ENCODE measurements at regions not wholly inside any gene's neighbourhood (a gene's known extent, or its start where the extent isn't known, plus 50 kb on each side); places are given as distances from the start of the nearest gene placed in this dataset.
A peak's percentile ranks its signal among the peaks of the same experiment; 100 is the strongest.

DNA sequence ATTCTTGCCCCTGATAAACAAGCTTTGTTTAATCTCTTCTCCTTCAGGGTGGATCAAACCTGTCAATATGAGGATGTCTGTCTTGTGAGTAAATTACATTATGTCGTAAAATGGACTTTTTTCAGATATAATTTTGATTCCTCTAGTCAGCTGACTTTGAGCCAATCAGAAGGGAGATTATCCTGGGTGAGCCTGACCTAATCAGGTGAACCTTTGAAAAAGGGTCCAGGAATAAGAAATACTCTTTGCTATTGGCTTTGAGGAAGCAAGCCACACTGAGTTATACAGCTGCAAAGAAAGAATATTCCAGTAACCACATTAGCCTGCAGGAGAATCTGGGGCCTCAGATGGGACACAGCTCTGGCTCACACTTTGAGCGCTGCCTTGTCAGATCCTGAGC, 304.3 kb upstream of the ARRDC3 start:
- no peak overlapping the region for H3K4me3 ChIP-seq
- 73 to 91% (median 79%) methylated on average over 2 of the region's 2 CpGs for WGBS, 4 donors
- H3K4me1 ChIP-seq: no peaks in the 10 kb centered on the region
- peak in 1 of 5 donors; percentile 8 for DNase-seq
- TF ChIP-seq CTCF (IDR thresholded peaks at IDR 0.05) (no peak), POLR2A (IDR thresholded peaks at IDR 0.05) (no peak)
- no peaks in the 10 kb centered on the region for H3K9me3 ChIP-seq
- no peaks in the 10 kb centered on the region for H3K36me3 ChIP-seq
- no peak overlapping the region for H3K27ac ChIP-seq
- H3K27me3 ChIP-seq: no peaks in the 10 kb centered on the region
- intact Hi-C loops (cut with DNase I): no loop called here
- no peak for ATAC-seq

- Histone ChIP-seq H3K36me3 (no peaks in the 10 kb centered on the region), H3K27me3 (no peaks in the 10 kb centered on the region), H3K27ac (no peak overlapping the region), H3K4me3 (no peak overlapping the region), H3K4me1 (no peaks in the 10 kb centered on the region), H3K9me3 (no peaks in the 10 kb centered on the region)
- TF ChIP-seq CTCF (IDR thresholded peaks at IDR 0.05) (no peak), POLR2A (IDR thresholded peaks at IDR 0.05) (no peak)
- ATAC-seq (no peak), DNase-seq (no peak)
- WGBS, 4 donors: 74 to 92% (median 83%) methylated on average over 1 of the region's 1 CpG
- intact Hi-C loops (cut with DNase I): no loop called here
These were observed 301.5 kb upstream of the ARRDC3 start for GRCh38 chr5:91684625-91685024.

- H3K9me3 ChIP-seq: no peaks in the 10 kb centered on the region
- 19 to 25% (median 22%) methylated on average over 4 of the region's 4 CpGs for WGBS, 4 donors
- DNase-seq (peak in 2 of 5 donors; percentile 26 to 34), ATAC-seq (peak; percentile 73 to 95 (median 86))
- peaks cover 0 to 5% (median 0%) of the 10 kb centered on the region in 12 donors for H3K4me1 ChIP-seq
- no peak overlapping the region for H3K4me3 ChIP-seq
- no peaks in the 10 kb centered on the region for H3K27me3 ChIP-seq
- intact Hi-C loops (cut with DNase I): no loop called here
- no peaks in the 10 kb centered on the region for H3K36me3 ChIP-seq
- TF ChIP-seq CTCF (IDR thresholded peaks at IDR 0.05) (no peak), POLR2A (IDR thresholded peaks at IDR 0.05) (no peak)
- H3K27ac ChIP-seq: peak overlapping the region in 4 of 12 donors; percentile 1 to 52 (median 35)
These were observed 287.4 kb upstream of the ARRDC3 start for GRCh38 chr5:91670563-91670962.

DNA sequence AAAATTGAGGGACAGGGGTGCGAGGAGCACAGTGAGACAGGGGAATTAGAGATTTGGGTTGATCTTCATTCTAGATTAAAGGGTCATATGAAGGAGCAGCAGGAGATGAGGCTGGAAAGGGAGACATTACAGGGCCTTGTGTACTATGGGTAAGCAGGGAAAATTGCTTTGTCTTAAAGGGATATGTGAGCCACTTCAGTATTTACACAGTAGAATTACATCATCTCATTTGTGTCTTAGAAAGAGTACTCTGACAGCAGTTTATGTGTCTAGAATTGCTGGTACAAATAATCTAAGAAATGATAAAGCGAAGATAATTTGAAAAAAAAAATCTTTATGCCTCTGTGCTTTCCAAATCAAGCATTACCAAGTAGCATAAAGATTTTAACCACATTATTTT, 287.0 kb upstream of the ARRDC3 start:
- no peaks in the 10 kb centered on the region for H3K27me3 ChIP-seq
- H3K4me3 ChIP-seq: no peak overlapping the region
- no peaks in the 10 kb centered on the region for H3K36me3 ChIP-seq
- no peaks in the 10 kb centered on the region for H3K9me3 ChIP-seq
- H3K27ac ChIP-seq: peak overlapping the region in 4 of 12 donors; percentile 1 to 52 (median 35)
- ATAC-seq (no peak), DNase-seq (no peak)
- WGBS, 4 donors: 73 to 82% (median 79%) methylated on average over 2 of the region's 2 CpGs
- intact Hi-C loops (cut with DNase I): no loop called here
- TF ChIP-seq CTCF (IDR thresholded peaks at IDR 0.05): no peak
- TF ChIP-seq POLR2A (IDR thresholded peaks at IDR 0.05): no peak
- H3K4me1 ChIP-seq: peaks cover 0 to 5% (median 0%) of the 10 kb centered on the region in 12 donors

All from heart left ventricle (tissue), 16 donors.